ENCODE measurements at regions not wholly inside any gene's neighbourhood (a gene's known extent, or its start where the extent isn't known, plus 50 kb on each side); places are given as distances from the start of the nearest gene placed in this dataset.
A peak's percentile ranks its signal among the peaks of the same experiment; 100 is the strongest.

- peak; percentile 37 for DNase-seq (ENCODE audit: low read depth)
Measured at GRCh38 chr6:105588123-105588710, 185.3 kb upstream of the PREP start.

DNA sequence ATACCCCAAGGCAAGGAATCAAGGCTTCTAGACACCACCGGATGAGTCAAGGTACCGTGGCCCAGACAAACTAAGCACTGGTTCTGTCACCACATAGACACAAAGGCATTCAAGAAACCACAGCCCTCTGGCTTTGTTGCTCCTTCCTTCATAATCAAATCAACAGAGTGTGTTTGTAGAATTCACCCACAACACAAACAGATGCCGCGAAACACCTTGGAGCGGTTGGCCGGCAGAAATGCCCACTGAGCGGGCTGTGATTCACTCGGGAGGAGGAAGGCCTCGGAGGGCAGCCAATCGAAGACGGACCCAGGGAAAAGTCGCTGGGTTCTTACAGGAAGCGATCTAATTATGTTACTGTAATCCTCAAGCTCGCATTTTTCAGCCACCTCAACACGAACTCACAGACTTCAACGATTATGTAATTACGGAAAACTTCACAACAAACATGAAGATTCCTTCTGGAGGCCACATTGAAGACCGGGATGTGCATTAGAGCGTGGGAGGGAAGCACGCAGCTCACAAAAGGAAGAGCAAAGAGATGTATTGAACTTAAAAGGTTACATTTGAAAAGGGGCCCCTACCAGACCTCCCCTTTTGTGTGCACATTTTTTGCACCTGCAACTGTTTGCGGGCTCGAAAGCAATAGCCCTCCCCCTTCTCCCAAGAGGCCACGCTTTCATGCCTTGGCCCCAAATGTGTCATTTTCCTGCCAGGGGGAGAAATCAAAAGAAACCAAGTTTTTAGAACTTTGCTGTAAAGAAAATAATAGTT, 184.7 kb upstream of the PREP start:
- DNase-seq (ENCODE audit: low read depth) = peak; percentile 100

DNA sequence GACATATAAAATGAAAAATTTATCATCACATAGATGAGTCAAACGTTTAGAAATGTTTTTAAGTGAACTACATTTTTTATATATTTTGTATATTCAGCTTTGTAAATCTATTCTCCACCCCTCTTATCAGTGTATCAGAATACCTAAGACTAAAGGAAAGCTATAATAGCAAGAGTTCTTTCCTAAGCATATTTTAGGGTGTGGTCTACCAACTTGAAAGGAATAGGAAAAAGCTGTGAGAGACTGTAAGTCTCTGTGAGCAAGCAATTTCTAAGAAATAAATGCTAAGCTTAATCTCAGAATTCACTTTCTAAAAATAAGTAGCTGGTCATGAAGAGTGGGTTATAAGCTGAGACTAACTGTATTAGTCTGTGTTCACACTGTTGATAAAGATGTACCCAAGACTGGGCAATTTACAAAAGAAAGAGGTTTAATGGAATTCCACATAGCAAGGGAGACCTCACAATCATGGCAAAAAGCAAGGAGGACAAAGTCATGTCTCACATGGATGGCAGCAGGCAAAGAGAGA, 175.4 kb upstream of the PREP start:
- DNase-seq (ENCODE audit: low read depth) = no peak

DNA sequence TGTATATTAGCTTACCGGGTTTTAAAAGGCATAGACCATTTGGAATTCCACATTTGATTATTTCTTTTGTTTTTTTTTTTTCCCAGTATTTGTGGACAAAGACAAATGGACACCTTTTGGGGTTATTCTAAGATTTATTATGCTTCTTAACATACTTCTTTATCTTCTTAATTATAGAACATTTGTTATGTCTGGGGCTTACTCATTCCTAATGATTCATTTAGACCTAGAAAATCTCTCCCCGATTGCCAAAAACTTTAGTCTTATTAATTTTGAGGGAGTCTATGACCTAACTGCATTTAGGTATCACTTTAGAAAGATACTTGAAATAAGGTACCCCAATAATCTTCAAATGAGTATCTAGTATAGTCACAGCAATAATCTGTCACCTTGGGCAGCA, 170.7 kb upstream of the PREP start:
- peak; percentile 42 for DNase-seq (ENCODE audit: low read depth)

- DNase-seq (ENCODE audit: low read depth) = peak; percentile 48
Measured at GRCh38 chr6:105573138-105573537, 170.3 kb upstream of the PREP start.

DNA sequence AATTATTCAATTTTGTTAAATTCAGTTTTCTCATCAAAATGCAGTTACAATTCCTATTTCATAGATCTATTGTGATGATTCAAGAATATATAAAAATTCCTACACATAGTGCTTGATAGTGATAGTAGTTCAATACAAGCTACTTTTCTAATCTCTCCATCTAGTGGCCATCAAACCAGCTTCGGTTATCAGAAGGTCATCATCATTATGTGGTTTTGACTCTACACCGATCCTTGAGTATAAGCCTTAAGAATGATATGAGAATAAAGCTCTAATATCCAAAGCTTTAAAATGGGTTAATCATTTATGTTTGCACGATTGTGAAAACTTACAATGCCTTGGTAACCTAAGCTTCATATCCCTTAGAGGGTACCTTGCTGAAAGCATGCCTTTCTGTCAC, 167.5 kb upstream of the PREP start:
- peak; percentile 38 for DNase-seq (ENCODE audit: low read depth)

- DNase-seq (ENCODE audit: low read depth) = no peak
Measured at GRCh38 chr6:105569706-105570105, 166.8 kb upstream of the PREP start.

- DNase-seq (ENCODE audit: low read depth) = no peak
Measured at GRCh38 chr6:105568751-105569150, 165.9 kb upstream of the PREP start.

- DNase-seq (ENCODE audit: low read depth) = no peak
Measured at GRCh38 chr6:105568142-105568541, 165.3 kb upstream of the PREP start.

DNA sequence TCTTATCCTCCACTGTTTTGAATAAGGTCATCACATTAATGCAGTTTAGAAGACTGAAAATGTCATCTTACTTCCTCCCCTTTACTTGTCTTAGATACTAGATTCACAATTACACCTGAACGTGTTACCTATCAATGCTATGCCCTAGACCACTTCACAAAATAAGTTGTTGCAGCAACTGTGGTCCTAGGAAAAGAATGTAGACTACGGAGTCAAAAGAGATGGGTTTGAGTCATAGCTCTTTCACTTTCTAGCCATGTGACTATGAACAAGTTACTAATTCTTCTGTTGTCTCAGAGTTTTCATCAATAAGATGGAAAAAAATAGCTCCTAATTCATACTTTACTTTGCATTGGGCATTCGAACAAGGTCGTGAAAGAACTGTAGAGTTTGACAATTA, 164.3 kb upstream of the PREP start:
- DNase-seq (ENCODE audit: low read depth) = no peak

GRCh38 chr6:105566503-105566902, 163.6 kb upstream of the PREP start:
- DNase-seq (ENCODE audit: low read depth) = no peak

DNA sequence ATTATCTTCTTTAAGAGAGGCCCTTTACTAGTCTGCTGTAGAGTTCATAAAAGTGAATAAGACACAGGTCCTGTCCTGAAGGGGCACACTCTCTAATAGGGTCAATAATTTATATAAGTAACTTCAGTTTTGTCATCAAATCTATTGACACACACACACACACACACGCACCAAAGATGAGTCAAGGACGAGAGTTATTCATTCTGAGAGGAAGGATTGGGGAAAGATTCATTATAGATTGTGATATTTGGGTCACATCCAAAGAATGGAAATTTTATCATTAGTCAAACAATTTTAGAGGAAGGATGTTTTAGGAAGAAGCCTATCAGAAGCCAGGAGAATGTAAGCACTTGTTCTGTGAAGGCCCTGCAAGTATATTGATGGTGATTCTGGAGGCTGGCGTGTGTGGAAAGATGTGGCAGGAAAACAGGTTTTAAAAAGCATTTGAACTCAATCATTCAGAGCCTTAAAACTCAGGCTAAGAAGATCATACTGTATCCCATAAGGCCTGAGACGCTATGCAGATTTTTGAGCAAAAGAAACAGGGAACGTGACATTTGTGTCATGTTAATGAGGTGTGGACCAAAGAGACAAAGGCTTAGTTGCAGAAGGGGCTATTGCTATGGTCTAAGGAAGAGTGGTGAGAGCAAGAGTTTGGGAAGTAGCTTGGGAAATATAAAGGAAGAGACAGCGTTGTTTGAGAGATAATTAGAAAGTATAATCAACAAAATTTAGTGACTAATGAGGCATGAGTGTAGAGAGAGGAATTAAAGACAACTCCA, 161.4 kb upstream of the PREP start:
- no peak for DNase-seq (ENCODE audit: low read depth)

- DNase-seq (ENCODE audit: low read depth) = no peak
Measured at GRCh38 chr6:105562027-105562426, 159.1 kb upstream of the PREP start.

DNA sequence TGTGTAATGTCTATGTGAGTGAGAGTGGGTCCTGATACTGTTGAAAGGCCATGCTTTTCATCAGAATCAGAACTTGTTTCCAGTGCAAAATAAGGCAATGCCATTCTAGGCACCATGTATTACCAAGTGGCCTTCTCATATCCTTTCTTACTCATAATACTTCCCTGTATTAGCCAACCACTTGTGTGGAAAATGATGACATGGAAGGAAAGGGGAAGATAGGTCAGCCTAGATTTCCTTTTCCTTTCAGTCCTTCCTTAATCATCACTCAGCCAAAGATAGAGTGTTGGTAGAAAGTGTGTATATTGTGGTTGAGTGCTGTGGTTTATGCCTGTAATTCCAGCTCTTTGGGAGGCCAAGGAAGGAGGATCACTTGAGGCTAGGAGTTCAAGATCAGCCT, 158.6 kb upstream of the PREP start:
- peak; percentile 31 for DNase-seq (ENCODE audit: low read depth)

DNA sequence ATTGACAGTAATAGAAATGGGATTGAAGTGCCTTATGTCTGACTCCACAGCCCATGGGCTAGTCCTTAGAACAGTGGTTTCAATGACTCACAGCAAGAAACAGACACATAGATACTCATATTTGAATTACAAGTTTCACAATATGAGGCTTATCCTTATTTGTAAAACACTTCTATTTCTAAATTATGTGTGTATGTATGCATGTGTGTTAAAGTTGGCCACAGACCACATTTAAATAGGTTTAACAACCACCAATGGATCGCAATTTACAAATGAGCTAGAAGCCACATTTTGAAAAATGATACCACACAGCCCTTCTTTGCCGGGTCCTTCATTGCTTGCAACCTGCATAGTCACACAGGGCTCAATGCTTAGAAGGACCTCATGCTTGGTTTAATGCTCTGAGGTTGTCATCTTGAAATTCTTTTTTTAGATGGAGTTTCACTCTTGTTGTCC, 157.8 kb upstream of the PREP start:
- peak; percentile 66 for DNase-seq (ENCODE audit: low read depth)

- no peak for DNase-seq (ENCODE audit: low read depth)
Measured at GRCh38 chr6:105557291-105557690, 154.4 kb upstream of the PREP start.

- DNase-seq (ENCODE audit: low read depth) = peak; percentile 79
Measured at GRCh38 chr6:105553171-105553570, 150.3 kb upstream of the PREP start.

- no peak for DNase-seq (ENCODE audit: low read depth)
Measured at GRCh38 chr6:105550955-105551620, 148.2 kb upstream of the PREP start.

DNA sequence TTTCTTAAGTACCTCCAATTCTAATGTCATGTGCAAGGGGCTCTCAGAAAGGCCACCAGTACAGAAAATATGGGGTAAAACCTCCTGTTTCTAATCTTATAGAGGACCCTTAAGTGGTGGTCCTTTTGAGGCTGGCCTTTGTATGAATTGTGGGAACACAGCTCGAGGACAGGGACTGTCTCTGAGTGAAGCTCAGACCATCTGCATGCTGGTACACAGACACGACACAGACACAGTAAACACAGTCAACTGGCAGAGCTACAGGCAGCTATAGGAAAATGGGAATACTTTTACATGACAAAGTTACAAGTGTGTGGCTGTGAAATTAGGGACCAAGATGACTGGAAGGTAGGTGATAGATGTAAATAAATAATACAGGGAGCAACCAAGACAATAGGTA, 143.9 kb upstream of the PREP start:
- DNase-seq (ENCODE audit: low read depth) = no peak

- no peak for DNase-seq (ENCODE audit: low read depth)
Measured at GRCh38 chr6:105545947-105546731, 143.3 kb upstream of the PREP start.

DNA sequence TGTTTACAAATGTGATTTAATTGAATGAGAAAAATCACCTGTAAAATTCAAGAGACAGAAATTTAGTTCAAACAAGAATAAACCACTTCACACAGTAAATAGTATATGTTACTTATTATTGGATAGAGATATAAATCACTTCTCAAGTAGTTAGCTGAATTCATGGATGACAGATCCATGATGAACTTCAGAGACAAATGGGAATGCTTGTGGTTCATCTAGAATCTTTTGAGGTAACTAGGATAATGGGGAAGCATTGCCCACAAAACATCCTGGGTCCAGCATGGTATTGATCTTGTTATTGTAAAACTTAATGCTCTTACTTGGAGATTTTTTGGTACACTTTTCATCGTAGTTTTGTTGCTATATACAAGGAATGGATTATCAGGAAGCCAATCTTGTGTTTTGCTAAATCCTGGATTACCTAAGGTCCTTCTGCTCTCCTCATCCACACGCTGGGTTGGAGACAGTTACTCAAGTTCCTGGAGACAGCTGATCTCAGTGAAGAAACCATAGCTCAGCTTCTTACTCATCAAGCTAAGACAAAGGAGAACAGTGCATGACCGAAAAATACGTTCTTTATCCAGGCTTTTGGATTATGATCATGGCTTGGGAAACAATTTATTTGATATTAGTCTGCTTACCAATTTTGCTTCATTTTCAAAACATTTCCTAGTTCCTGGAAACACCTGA, 142.5 kb upstream of the PREP start:
- DNase-seq (ENCODE audit: low read depth) = no peak
